GM12878 (cell line): ENCODE measurements at regions not wholly inside any gene's neighbourhood (a gene's known extent, or its start where the extent isn't known, plus 50 kb on each side); places are given as distances from the start of the nearest gene placed in this dataset.

Experiments
- ATAC-seq: fragments of 200-7000 bp; cut with Tn5 transposase; 3 replicates; pipeline ENCODE4 v1.9.1; 2020; ENCODE audit warnings: mild to moderate bottlenecking, moderate library complexity
- BruUV-seq: library from RNA; stranded (reverse); fragments of 400-500 nt; replicated peaks from 2 replicates; lab custom pipeline; 2021; lab: Mats Ljungman, UMichigan
- CTCF ChIA-PET: fragments of 300-600 bp; sonication (Branson Sonifier 250); formaldehyde crosslinking; extraction: SDS; loops from one replicate; lab custom pipeline; 2021; ENCODE audit warnings: inconsistent platforms; lab: Yijun Ruan, JAX
- POLR2A ChIA-PET: fragments of 350-600 bp; formaldehyde crosslinking; extraction: SDS; loops from one replicate; lab custom pipeline; 2021; ENCODE audit warnings: inconsistent platforms; lab: Charles Lee
- RAD21 ChIA-PET: fragments of 300-600 bp; sonication (Branson Sonifier 250); formaldehyde crosslinking; loops from one replicate; lab custom pipeline; 2023; ENCODE audit warnings: antibody characterized with exemption; ENCODE audit not compliant: unreplicated experiment; lab: Charles Lee
- SMC1A ChIA-PET: fragments of 300-600 bp; sonication (Branson Sonifier 250); formaldehyde crosslinking; loops from one replicate; lab custom pipeline; 2023; ENCODE audit not compliant: unreplicated experiment, uncharacterized antibody; lab: Charles Lee
- DNase-seq: peaks from one replicate; pipeline ENCODE4 v3.0.0-alpha.2; 2011; ENCODE audit warnings: low read depth, low spot score
- FAIRE-seq: peaks from 3 replicates; lab custom pipeline; 2011; peaks lifted over from hg19 to GRCh38; lab: Jason Lieb, UNC
- H2AFZ ChIP-seq: 2 replicates; pipeline ENCODE4 v1.6.0; 2011; ENCODE audit warnings: low read depth, low read length, control low read depth; ENCODE audit not compliant: control insufficient read depth
- H3K27ac ChIP-seq: 2 replicates; pipeline ENCODE4 v1.5.1; 2011; ENCODE audit warnings: control low read depth; ENCODE audit not compliant: control insufficient read depth, insufficient read depth
- H3K27me3 ChIP-seq, 2 experiments: replicated peaks in 1 of 2; 2 replicates each; pipeline versions ENCODE4 v1.6.0 to v1.6.1; 2011; ENCODE audit warnings: low read length in 1 of 2; ENCODE audit not compliant: control insufficient read depth in 2 of 2, insufficient read depth in 2 of 2
- H3K36me3 ChIP-seq, 2 experiments: 2 replicates each; pipeline ENCODE4 v1.5.1; 2011; ENCODE audit warnings: low read length in 1 of 2; ENCODE audit not compliant: control insufficient read depth in 2 of 2, insufficient read depth in 2 of 2
- H3K4me1 ChIP-seq: 2 replicates; pipeline ENCODE4 v1.6.1; 2011; ENCODE audit warnings: mild to moderate bottlenecking, low read length, moderate library complexity, mixed read lengths; ENCODE audit not compliant: control insufficient read depth, insufficient read depth
- H3K4me2 ChIP-seq: 2 replicates; pipeline ENCODE4 v1.6.0; 2011; ENCODE audit warnings: control low read depth; ENCODE audit not compliant: control insufficient read depth, insufficient read depth
- H3K4me3 ChIP-seq: fragments of 200-600 bp; sonication (generic); 2 replicates; pipeline ENCODE4 v1.5.1; 2016
- H3K79me2 ChIP-seq: 2 replicates; pipeline ENCODE4 v1.6.0; 2011; ENCODE audit warnings: low read length; ENCODE audit not compliant: control insufficient read depth, insufficient read depth
- H3K9ac ChIP-seq: 2 replicates; pipeline ENCODE4 v1.8.0; 2011; ENCODE audit warnings: low read length, control low read depth, mixed read lengths; ENCODE audit not compliant: control insufficient read depth, insufficient read depth
- H3K9me3 ChIP-seq: replicated peaks from 3 replicates; pipeline ENCODE4 v1.5.1; 2011; ENCODE audit warnings: mild to moderate bottlenecking, low read length; ENCODE audit not compliant: control insufficient read depth, insufficient read depth
- H4K20me1 ChIP-seq: 2 replicates; pipeline ENCODE4 v1.6.0; 2011; ENCODE audit not compliant: control insufficient read depth, insufficient read depth
- CBX5 ChIP-seq: sonication (generic); IDR thresholded peaks from 2 replicates; pipeline ENCODE4 v1.6.1; 2016; ENCODE audit warnings: low read depth, moderate library complexity, mild to moderate bottlenecking, inconsistent platforms
- CREM ChIP-seq: IDR thresholded peaks from 2 replicates; pipeline ENCODE4 v1.6.1; 2014; ENCODE audit warnings: antibody characterized with exemption, low read depth
- GATAD2B ChIP-seq: fragments of 450-650 bp; conservative IDR thresholded peaks from 2 replicates; pipeline ENCODE4 v1.6.1; 2017; ENCODE audit warnings: low read depth, mild to moderate bottlenecking, moderate library complexity
- HCFC1 ChIP-seq: fragments of 150-350 bp; IDR thresholded peaks from 2 replicates; pipeline ENCODE4 v1.6.1; 2014; ENCODE audit warnings: low read length
- JUNB ChIP-seq: IDR thresholded peaks from 2 replicates; pipeline ENCODE4 v1.6.1; 2016; ENCODE audit warnings: antibody characterized with exemption, mild to moderate bottlenecking
- KAT2A ChIP-seq: conservative IDR thresholded peaks from 2 replicates; pipeline ENCODE4 v1.6.1; 2011; ENCODE audit warnings: low read depth, low read length; ENCODE audit not compliant: control insufficient read depth
- MXI1 ChIP-seq: fragments of 150-350 bp; IDR thresholded peaks from 2 replicates; pipeline ENCODE4 v1.6.1; 2011; ENCODE audit warnings: low read depth, mild to moderate bottlenecking, inconsistent platforms, low read length, improper control_type of control experiment
- NFYA ChIP-seq: IDR thresholded peaks from 2 replicates; pipeline ENCODE4 v1.6.1; 2011; ENCODE audit warnings: low read depth, mild to moderate bottlenecking, low read length, improper control_type of control experiment, borderline replicate concordance
- NR2C2 ChIP-seq: IDR thresholded peaks from 2 replicates; pipeline ENCODE4 v1.6.1; 2011; ENCODE audit warnings: borderline replicate concordance, low read depth; ENCODE audit not compliant: control insufficient read depth, insufficient read length
- NRF1 ChIP-seq: conservative IDR thresholded peaks from 2 replicates; pipeline ENCODE4 v1.6.1; 2011; ENCODE audit warnings: mild to moderate bottlenecking, low read depth, low read length, improper control_type of control experiment
- TARDBP ChIP-seq: IDR thresholded peaks from 2 replicates; pipeline ENCODE4 v1.6.1; 2016; ENCODE audit warnings: borderline replicate concordance
- WGBS: methylation state at CpG from one replicate; pipeline ENCODE4 v1.1.6; 2016; ENCODE audit warnings: low lambda C conversion rate; ENCODE audit not compliant: insufficient replicate concordance, insufficient coverage; ENCODE audit errors: missing lambda C conversion rate; 5-methylcytosine and 5-hydroxymethylcytosine counted together
- in situ Hi-C: fragments of 300-500 bp; cut with MboI; formaldehyde crosslinking; loops from 9 replicates; pipeline ENCODE4 v1.14.3; 2018; ENCODE audit warnings: mixed read lengths
- intact Hi-C: fragments of 100-400 bp; cut with micrococcal nuclease; formaldehyde crosslinking; loops from one replicate; pipeline ENCODE4 v1.14.2; 2022; ENCODE audit not compliant: unreplicated experiment
- TF ChIP-seq, protein P1 (sequence below): fragments of 450-650 bp; IDR thresholded peaks from 2 replicates; pipeline ENCODE4 v1.6.1; 2017; ENCODE audit warnings: borderline replicate concordance

DNA sequence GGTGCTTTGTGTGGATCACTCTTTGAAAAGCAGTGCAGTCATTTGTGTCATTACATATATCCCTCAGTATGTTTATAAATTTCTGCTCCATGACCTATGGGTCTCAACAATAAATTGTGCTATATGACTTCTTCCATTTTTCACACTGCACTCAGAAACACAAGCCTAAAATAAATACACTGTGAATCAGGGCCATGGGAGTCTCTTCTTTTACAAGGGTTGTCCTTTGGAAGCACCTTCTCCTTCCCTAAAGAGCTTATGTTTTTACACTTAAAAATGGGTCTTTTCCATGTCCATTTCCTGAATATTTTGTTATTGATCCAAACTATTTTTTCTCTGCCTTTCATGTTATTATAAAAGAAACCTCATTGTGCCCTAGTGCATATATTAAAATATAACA lies 108.3 kb upstream of the MEOX2 start (continued):
- TF ChIP-seq GATAD2B = no peak

DNA sequence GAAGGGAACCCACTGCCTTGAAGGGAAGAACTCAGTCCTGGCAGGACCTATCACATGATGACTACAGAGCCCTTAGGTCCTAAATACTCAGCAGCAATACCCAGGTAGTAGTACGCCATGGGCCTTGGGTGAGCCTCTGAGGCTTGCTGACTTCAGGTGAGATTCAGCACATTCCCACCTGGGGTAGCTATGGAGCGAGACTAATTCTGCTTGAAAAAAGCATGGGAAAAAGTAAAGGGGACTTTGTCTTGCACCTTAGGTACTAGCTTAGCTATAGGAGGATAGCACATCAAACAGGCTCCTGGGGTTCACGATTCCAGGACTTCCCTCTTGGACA lies 98.2 kb upstream of the MEOX2 start:
- no peak for FAIRE-seq
- no peak for ATAC-seq
- 23% methylated on average over 3 of the region's 3 CpGs for WGBS
- ChIA-PET POLR2A (no interaction called here), RAD21 (no interaction called here), CTCF (no interaction called here), SMC1A (interaction anchor here (1.0 kb wide), 2 partner anchors 15 to 46 kb away, joined by 3 read pairs; no protein-coding TSS in a partner anchor)
- no peak for DNase-seq
- no peaks in the 10 kb centered on the region for H3K4me1 ChIP-seq
- intact Hi-C loops (no loop called here), in situ Hi-C loops (no loop called here)
- no peaks in the 10 kb centered on the region for H3K9me3 ChIP-seq
- no peak overlapping the region for H3K4me2 ChIP-seq
- no peak overlapping the region for H3K27ac ChIP-seq
- H2AFZ ChIP-seq = no peak overlapping the region
- no peak overlapping the region for H3K9ac ChIP-seq
- no peaks in the 10 kb centered on the region for H3K27me3 ChIP-seq
- no peak overlapping the region for H3K4me3 ChIP-seq
- no peaks in the 10 kb centered on the region for H4K20me1 ChIP-seq
- no peaks in the 10 kb centered on the region for H3K79me2 ChIP-seq
- H3K36me3 ChIP-seq = no peaks in the 10 kb centered on the region
- TF ChIP-seq HCFC1 (no peak), NR2C2 (no peak)
- BruUV-seq = no TSS peak

DNA sequence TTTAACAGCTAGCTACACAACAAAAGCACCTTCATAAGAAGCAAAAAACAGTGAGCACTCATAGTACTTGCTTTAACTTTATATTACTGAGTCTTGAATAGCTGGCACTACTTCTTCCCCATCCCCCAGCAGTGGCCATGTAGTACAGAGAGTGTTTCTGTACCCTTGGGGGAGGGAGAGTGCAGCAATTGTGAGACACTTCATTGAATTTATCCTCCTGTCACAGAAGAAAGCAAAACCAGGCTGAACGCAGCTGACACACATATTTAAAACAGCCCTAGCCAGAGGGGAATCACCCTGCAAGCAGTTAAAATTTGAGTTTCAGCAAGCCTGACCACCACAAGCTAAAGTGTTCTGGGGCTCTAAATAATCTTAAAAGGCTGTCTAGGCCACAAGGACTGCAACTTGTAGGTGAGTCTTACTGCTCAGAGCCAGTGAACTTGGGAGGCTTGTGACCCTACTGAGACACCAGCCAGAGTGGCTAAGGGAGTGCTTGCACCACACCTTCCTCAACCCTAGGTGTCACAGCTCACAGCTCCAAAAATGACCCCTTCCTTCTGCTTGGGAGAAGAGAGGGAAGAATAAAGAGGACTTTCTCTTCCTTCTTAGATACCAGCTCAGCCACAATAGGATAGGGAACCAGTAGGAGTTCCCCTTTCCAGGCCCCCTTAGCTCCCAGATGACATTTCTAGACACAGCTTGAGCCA lies 97.7 kb upstream of the MEOX2 start:
- Histone ChIP-seq H3K36me3 (no peaks in the 10 kb centered on the region), H2AFZ (no peak overlapping the region), H3K4me1 (no peaks in the 10 kb centered on the region), H3K79me2 (no peaks in the 10 kb centered on the region), H3K9ac (no peak overlapping the region), H3K27me3 (no peaks in the 10 kb centered on the region), H3K4me3 (no peak overlapping the region), H3K9me3 (no peaks in the 10 kb centered on the region), H3K4me2 (no peak overlapping the region), H3K27ac (no peak overlapping the region), H4K20me1 (no peaks in the 10 kb centered on the region)
- intact Hi-C loops (no loop called here), in situ Hi-C loops (no loop called here)
- no peak for TF ChIP-seq TARDBP
- no peak for TF ChIP-seq KAT2A
- TF ChIP-seq CREM = no peak
- no peak for TF ChIP-seq MXI1
- no peak for TF ChIP-seq JUNB
- TF ChIP-seq, protein P1, sequence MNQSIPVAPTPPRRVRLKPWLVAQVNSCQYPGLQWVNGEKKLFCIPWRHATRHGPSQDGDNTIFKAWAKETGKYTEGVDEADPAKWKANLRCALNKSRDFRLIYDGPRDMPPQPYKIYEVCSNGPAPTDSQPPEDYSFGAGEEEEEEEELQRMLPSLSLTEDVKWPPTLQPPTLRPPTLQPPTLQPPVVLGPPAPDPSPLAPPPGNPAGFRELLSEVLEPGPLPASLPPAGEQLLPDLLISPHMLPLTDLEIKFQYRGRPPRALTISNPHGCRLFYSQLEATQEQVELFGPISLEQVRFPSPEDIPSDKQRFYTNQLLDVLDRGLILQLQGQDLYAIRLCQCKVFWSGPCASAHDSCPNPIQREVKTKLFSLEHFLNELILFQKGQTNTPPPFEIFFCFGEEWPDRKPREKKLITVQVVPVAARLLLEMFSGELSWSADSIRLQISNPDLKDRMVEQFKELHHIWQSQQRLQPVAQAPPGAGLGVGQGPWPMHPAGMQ = no peak
- TF ChIP-seq CBX5 = no peak
- TF ChIP-seq NFYA = no peak
- no peak for TF ChIP-seq NRF1
- DNase-seq (no peak), FAIRE-seq (no peak), ATAC-seq (peak; percentile 24; the same call in 1 of the 3 replicates)
- ChIA-PET CTCF (no interaction called here), SMC1A (interaction anchor here (1.0 kb wide), 2 partner anchors 16 to 45 kb away, joined by 3 read pairs; no protein-coding TSS in a partner anchor), RAD21 (interaction anchor here (1.0 kb wide), 1 partner anchor 12 kb away, joined by 3 read pairs; no protein-coding TSS in a partner anchor), POLR2A (no interaction called here)
- no TSS peak for BruUV-seq
- 83% methylated on average over 1 of the region's 1 CpG for WGBS
